Endothelial cell of umbilical vein (primary cell): ENCODE measurements at regions not wholly inside any gene's neighbourhood (a gene's known extent, or its start where the extent isn't known, plus 50 kb on each side); places are given as distances from the start of the nearest gene placed in this dataset.

Experiments used
- BruUV-seq: library from RNA; stranded (reverse); fragments of 400-500 nt; replicated peaks from 2 replicates; lab custom pipeline; 2021; lab: Mats Ljungman, UMichigan
- CTCF ChIA-PET: fragments of 300-600, 350-600 bp; sonication (Branson Sonifier 250); formaldehyde crosslinking; loops from one replicate; lab custom pipeline; 2021; ENCODE audit warnings: antibody characterized with exemption, inconsistent platforms; lab: Charles Lee
- POLR2A ChIA-PET: fragments of 300-600, 350-600 bp; sonication (Branson Sonifier 250); formaldehyde crosslinking; loops from one replicate; lab custom pipeline; 2021; ENCODE audit warnings: antibody characterized with exemption, inconsistent platforms; lab: Charles Lee
- DNase-seq: peaks from one replicate; pipeline ENCODE4 v3.0.0-alpha.2; 2011; ENCODE audit warnings: low read depth, low spot score
- FAIRE-seq: peaks from 2 replicates; lab custom pipeline; 2011; peaks lifted over from hg19 to GRCh38; lab: Jason Lieb, UNC
- H2AFZ ChIP-seq: 2 replicates; pipeline ENCODE4 v1.6.0; 2012; ENCODE audit warnings: low read depth, low read length, control low read depth, inconsistent platforms
- H3K27ac ChIP-seq: 2 replicates; pipeline ENCODE4 v1.5.1; 2011; ENCODE audit warnings: low read depth, mild to moderate bottlenecking, control low read depth, low read length, moderate library complexity; ENCODE audit not compliant: insufficient read depth
- H3K27me3 ChIP-seq, 2 experiments: 2 replicates each; pipeline versions ENCODE4 v1.6.0 to v1.6.1; 2011; ENCODE audit warnings: low read length in 2 of 2, mixed read lengths in 1 of 2; ENCODE audit not compliant: control insufficient read depth in 2 of 2, insufficient read depth in 2 of 2
- H3K36me3 ChIP-seq, 2 experiments: 2 replicates in 1 of 2; 3 replicates in 1 of 2; pipeline ENCODE4 v1.5.1; 2011; ENCODE audit warnings: low read length in 2 of 2, mild to moderate bottlenecking in 1 of 2, moderate library complexity in 1 of 2; ENCODE audit not compliant: control insufficient read depth in 2 of 2, insufficient read depth in 2 of 2; ENCODE audit errors: extremely low read depth in 1 of 2
- H3K4me1 ChIP-seq: 3 replicates; pipeline ENCODE4 v1.5.1; 2011; ENCODE audit warnings: mild to moderate bottlenecking, low read length; ENCODE audit not compliant: control insufficient read depth, insufficient read depth; ENCODE audit errors: extremely low read depth
- H3K4me2 ChIP-seq: 2 replicates; pipeline ENCODE4 v1.6.1; 2011; ENCODE audit warnings: low read length, control low read depth, mixed read lengths; ENCODE audit not compliant: insufficient read depth
- H3K4me3 ChIP-seq, 3 experiments: fragments of 200-600 bp in 1 of 3; sonication (generic), shearing (Covaris generic) in 1 of 3; replicated peaks in 1 of 3; 2 replicates each; pipeline ENCODE4 v1.5.1; 2011 to 2016; ENCODE audit warnings: control low read depth in 3 of 3, low read length in 3 of 3, mild to moderate bottlenecking in 2 of 3, inconsistent platforms in 1 of 3, low read depth in 1 of 3, moderate library complexity in 1 of 3; ENCODE audit not compliant: insufficient read depth in 1 of 3
- H3K79me2 ChIP-seq: 2 replicates; pipeline ENCODE4 v1.6.0; 2012; ENCODE audit warnings: low read length, inconsistent platforms; ENCODE audit not compliant: control insufficient read depth, insufficient read depth
- H3K9ac ChIP-seq: replicated peaks from 2 replicates; pipeline ENCODE3; 2011; ENCODE audit warnings: low read length, control low read depth; ENCODE audit not compliant: insufficient read depth; ENCODE audit errors: extremely low read depth
- H3K9me1 ChIP-seq: replicated peaks from 3 replicates; pipeline ENCODE4 v1.6.0; 2011; ENCODE audit warnings: mild to moderate bottlenecking, low read length; ENCODE audit not compliant: control insufficient read depth, insufficient read depth; ENCODE audit errors: extremely low read depth
- H3K9me3 ChIP-seq: replicated peaks from 2 replicates; pipeline ENCODE4 v1.5.1; 2012; ENCODE audit warnings: low read length, inconsistent platforms; ENCODE audit not compliant: control insufficient read depth, insufficient read depth
- H4K20me1 ChIP-seq: replicated peaks from 2 replicates; pipeline ENCODE3; 2011; ENCODE audit warnings: mild to moderate bottlenecking, low read length; ENCODE audit not compliant: control insufficient read depth, insufficient read depth; ENCODE audit errors: extremely low read depth
- EZH2 ChIP-seq: IDR thresholded peaks from 2 replicates; pipeline ENCODE4 v1.6.1; 2012; ENCODE audit warnings: borderline replicate concordance, low read depth, mild to moderate bottlenecking, moderate library complexity, low read length, inconsistent platforms; ENCODE audit not compliant: severe bottlenecking
- FOS ChIP-seq: IDR thresholded peaks from 2 replicates; pipeline ENCODE4 v1.6.1; 2011; ENCODE audit warnings: mild to moderate bottlenecking, low read length, moderate library complexity, borderline replicate concordance; ENCODE audit not compliant: insufficient read depth
- GATA2 ChIP-seq: IDR thresholded peaks from 2 replicates; pipeline ENCODE4 v1.7.0; 2011; ENCODE audit warnings: low read depth, mild to moderate bottlenecking, moderate library complexity, mixed read lengths, low read length; ENCODE audit not compliant: insufficient read length, insufficient read depth
- JUN ChIP-seq: IDR thresholded peaks from 2 replicates; pipeline ENCODE4 v1.6.1; 2011; ENCODE audit warnings: borderline replicate concordance, low read depth; ENCODE audit not compliant: insufficient read length, insufficient read depth
- MYC ChIP-seq: IDR thresholded peaks from one replicate; pipeline ENCODE4 v1.6.1; 2011; ENCODE audit warnings: mild to moderate bottlenecking, low read depth, low read length
- POLR2A ChIP-seq: IDR thresholded peaks from 2 replicates; pipeline ENCODE4 v1.6.1; 2012; ENCODE audit warnings: low read depth, mild to moderate bottlenecking, control low read depth, low read length
- POLR2AphosphoS5 ChIP-seq: IDR thresholded peaks from 2 replicates; pipeline ENCODE4 v1.6.1; 2012; ENCODE audit warnings: low read depth, mild to moderate bottlenecking, control low read depth, low read length, moderate library complexity; ENCODE audit not compliant: insufficient read depth
- dilution Hi-C: fragments of 300-500 bp; cut with MboI; formaldehyde crosslinking; loops from one replicate; pipeline ENCODE4 v1.15.0; 2019; ENCODE audit warnings: low sequenced_read_pairs; ENCODE audit not compliant: extremely low pct_ligation_motif_present
- intact Hi-C: fragments of 100-400 bp; cut with micrococcal nuclease; formaldehyde crosslinking; loops from one replicate; pipeline ENCODE4 v1.10.0; 2022
- TF ChIP-seq, protein P1 (sequence below), 2 donors: IDR thresholded peaks; 1 replicate in 1 of 2; 2 replicates in 1 of 2; pipeline ENCODE4 v1.5.1; 2011; ENCODE audit warnings: low read length in 2 of 2, mild to moderate bottlenecking in 2 of 2, moderate library complexity in 2 of 2, control low read depth in 1 of 2, inconsistent platforms in 1 of 2, low read depth in 1 of 2; ENCODE audit not compliant: insufficient read depth in 1 of 2; ENCODE audit errors: extremely low read depth in 1 of 2
- TF ChIP-seq, protein P2 (sequence below): IDR thresholded peaks from 2 replicates; pipeline ENCODE4 v1.6.1; 2011; ENCODE audit not compliant: insufficient read depth, insufficient read length

DNA sequence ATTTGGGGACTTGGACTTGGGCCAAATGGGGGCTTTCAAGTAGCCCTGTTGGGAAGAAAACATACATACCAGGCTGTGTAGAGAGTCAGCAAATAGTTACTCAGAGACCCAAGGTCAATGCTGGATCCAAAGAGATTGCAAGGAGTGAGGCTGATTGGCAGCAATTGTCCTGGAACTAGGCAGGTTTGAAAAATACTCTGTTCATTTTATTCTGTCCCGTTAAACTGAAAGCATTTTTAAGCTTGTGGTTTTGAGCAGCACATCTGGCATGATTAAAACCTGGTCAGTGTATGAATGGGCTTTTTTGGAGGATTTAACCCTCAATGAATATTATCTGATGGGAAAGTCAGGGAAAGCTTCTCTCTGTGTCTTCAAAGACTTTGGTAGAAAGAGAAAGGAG is 294.3 kb upstream of the BOD1L1 start:
- DNase-seq (no peak), FAIRE-seq (no peak)
- Histone ChIP-seq H3K9ac (no peak overlapping the region), H3K27me3 (no peaks in the 10 kb centered on the region), H3K36me3 (no peaks in the 10 kb centered on the region), H3K79me2 (no peaks in the 10 kb centered on the region), H2AFZ (no peak overlapping the region), H3K9me3 (no peaks in the 10 kb centered on the region), H3K9me1 (no peaks in the 10 kb centered on the region), H4K20me1 (no peaks in the 10 kb centered on the region), H3K27ac (no peak overlapping the region), H3K4me1 (peaks cover 7% of the 10 kb centered on the region), H3K4me3 (no peak overlapping the region), H3K4me2 (no peak overlapping the region)
- no peak for TF ChIP-seq FOS
- TF ChIP-seq POLR2AphosphoS5, result no peak
- TF ChIP-seq POLR2A, result no peak
- TF ChIP-seq EZH2, result no peak
- TF ChIP-seq MYC, result no peak
- TF ChIP-seq, protein P1, sequence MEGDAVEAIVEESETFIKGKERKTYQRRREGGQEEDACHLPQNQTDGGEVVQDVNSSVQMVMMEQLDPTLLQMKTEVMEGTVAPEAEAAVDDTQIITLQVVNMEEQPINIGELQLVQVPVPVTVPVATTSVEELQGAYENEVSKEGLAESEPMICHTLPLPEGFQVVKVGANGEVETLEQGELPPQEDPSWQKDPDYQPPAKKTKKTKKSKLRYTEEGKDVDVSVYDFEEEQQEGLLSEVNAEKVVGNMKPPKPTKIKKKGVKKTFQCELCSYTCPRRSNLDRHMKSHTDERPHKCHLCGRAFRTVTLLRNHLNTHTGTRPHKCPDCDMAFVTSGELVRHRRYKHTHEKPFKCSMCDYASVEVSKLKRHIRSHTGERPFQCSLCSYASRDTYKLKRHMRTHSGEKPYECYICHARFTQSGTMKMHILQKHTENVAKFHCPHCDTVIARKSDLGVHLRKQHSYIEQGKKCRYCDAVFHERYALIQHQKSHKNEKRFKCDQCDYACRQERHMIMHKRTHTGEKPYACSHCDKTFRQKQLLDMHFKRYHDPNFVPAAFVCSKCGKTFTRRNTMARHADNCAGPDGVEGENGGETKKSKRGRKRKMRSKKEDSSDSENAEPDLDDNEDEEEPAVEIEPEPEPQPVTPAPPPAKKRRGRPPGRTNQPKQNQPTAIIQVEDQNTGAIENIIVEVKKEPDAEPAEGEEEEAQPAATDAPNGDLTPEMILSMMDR (IDR thresholded peaks at IDR 0.05; ENCODE audit: extremely low read depth in 1 of 2, insufficient read depth in 1 of 2, low read depth in 1 of 2, low read length in 2 of 2), result no peak
- TF ChIP-seq GATA2, result no peak
- TF ChIP-seq, protein P2, sequence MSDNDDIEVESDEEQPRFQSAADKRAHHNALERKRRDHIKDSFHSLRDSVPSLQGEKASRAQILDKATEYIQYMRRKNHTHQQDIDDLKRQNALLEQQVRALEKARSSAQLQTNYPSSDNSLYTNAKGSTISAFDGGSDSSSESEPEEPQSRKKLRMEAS, result no peak
- TF ChIP-seq JUN, result no peak
- intact Hi-C loops (loop anchor here (1.0 kb wide), 2 partner anchors 15 to 34 kb away; no protein-coding TSS in a partner anchor), dilution Hi-C loops (no loop called here)
- no TSS peak for BruUV-seq
- ChIA-PET POLR2A (no interaction called here), CTCF (interaction anchor here (1.3 to 1.5 kb wide), 2 partner anchors 259 to 268 kb away, joined by 3 to 5 read pairs; no protein-coding TSS in a partner anchor)
